IMR-90 (cell line): ENCODE measurements at regions not wholly inside any gene's neighbourhood (a gene's known extent, or its start where the extent isn't known, plus 50 kb on each side); places are given as distances from the start of the nearest gene placed in this dataset.

Experiments
- BHLHE40 ChIP-seq: fragments of 150-350 bp; IDR thresholded peaks from 2 replicates; pipeline ENCODE4 v1.6.1; 2016; ENCODE audit warnings: mild to moderate bottlenecking, low read depth, low read length
- CEBPB ChIP-seq: IDR thresholded peaks from 2 replicates; pipeline ENCODE4 v1.6.1; 2012; ENCODE audit warnings: low read depth, low read length, improper control_type of control experiment
- CHD1 ChIP-seq: IDR thresholded peaks from 2 replicates; pipeline ENCODE4 v1.6.1; 2012; ENCODE audit warnings: low read depth, low read length, improper control_type of control experiment
- FOS ChIP-seq: fragments of 150-350 bp; IDR thresholded peaks from 2 replicates; pipeline ENCODE4 v1.6.1; 2016; ENCODE audit warnings: low read depth, low read length
- MAFK ChIP-seq: IDR thresholded peaks from 2 replicates; pipeline ENCODE4 v1.6.1; 2012; ENCODE audit warnings: low read depth, low read length, improper control_type of control experiment
- MXI1 ChIP-seq: IDR thresholded peaks from 2 replicates; pipeline ENCODE4 v1.6.1; 2012; ENCODE audit warnings: low read depth, mild to moderate bottlenecking, low read length, moderate library complexity, borderline replicate concordance
- POLR2A ChIP-seq: IDR thresholded peaks from 2 replicates; pipeline ENCODE4 v1.6.1; 2012; ENCODE audit warnings: mild to moderate bottlenecking, low read depth, low read length
- RAD21 ChIP-seq: IDR thresholded peaks from 2 replicates; pipeline ENCODE4 v1.6.1; 2012; ENCODE audit warnings: low read length, improper control_type of control experiment
- RCOR1 ChIP-seq: IDR thresholded peaks from 2 replicates; pipeline ENCODE4 v1.6.1; 2012; ENCODE audit warnings: mild to moderate bottlenecking, low read length, improper control_type of control experiment; ENCODE audit not compliant: insufficient replicate concordance
- SMC3 ChIP-seq: fragments of 150-350 bp; IDR thresholded peaks from 2 replicates; pipeline ENCODE4 v1.6.1; 2016; ENCODE audit warnings: low read depth, mild to moderate bottlenecking, antibody characterized with exemption, low read length, moderate library complexity
- TF ChIP-seq, protein P1 (sequence below): conservative IDR thresholded peaks from 2 replicates; pipeline ENCODE4 v1.5.1; 2012; ENCODE audit warnings: mild to moderate bottlenecking, low read depth, low read length, improper control_type of control experiment

DNA sequence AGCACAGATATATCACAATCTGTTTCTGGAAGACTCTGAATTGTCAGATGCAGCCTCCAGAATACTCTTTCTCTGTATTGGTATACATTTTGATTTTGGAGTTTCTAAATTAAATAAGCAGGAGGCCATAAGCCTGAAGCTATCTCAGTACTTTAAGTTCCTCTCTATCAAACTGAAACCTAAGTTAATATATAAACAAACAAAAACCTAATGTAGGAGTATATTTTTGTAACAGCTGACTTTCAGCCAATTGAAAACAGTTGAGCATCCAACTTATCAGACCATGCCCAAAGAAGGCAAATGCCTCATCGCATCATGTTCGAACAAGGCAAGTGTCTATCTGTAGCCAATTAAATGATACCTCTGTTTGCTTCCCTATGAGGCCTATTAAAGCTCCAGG is 1054.4 kb downstream of the AMY1C start:
- TF ChIP-seq, protein P1, sequence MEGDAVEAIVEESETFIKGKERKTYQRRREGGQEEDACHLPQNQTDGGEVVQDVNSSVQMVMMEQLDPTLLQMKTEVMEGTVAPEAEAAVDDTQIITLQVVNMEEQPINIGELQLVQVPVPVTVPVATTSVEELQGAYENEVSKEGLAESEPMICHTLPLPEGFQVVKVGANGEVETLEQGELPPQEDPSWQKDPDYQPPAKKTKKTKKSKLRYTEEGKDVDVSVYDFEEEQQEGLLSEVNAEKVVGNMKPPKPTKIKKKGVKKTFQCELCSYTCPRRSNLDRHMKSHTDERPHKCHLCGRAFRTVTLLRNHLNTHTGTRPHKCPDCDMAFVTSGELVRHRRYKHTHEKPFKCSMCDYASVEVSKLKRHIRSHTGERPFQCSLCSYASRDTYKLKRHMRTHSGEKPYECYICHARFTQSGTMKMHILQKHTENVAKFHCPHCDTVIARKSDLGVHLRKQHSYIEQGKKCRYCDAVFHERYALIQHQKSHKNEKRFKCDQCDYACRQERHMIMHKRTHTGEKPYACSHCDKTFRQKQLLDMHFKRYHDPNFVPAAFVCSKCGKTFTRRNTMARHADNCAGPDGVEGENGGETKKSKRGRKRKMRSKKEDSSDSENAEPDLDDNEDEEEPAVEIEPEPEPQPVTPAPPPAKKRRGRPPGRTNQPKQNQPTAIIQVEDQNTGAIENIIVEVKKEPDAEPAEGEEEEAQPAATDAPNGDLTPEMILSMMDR: no peak
- no peak for TF ChIP-seq MXI1
- TF ChIP-seq POLR2A: no peak
- no peak for TF ChIP-seq CEBPB
- no peak for TF ChIP-seq RAD21
- no peak for TF ChIP-seq BHLHE40
- TF ChIP-seq RCOR1: no peak
- TF ChIP-seq FOS: no peak
- no peak for TF ChIP-seq MAFK
- no peak for TF ChIP-seq CHD1
- no peak for TF ChIP-seq SMC3
